Liver (tissue), 3 donors: ENCODE measurements at regions not wholly inside any gene's neighbourhood (a gene's known extent, or its start where the extent isn't known, plus 50 kb on each side); places are given as distances from the start of the nearest gene placed in this dataset.

Source experiments
- ATF3 ChIP-seq: IDR thresholded peaks from 2 replicates; pipeline ENCODE4 v1.6.1; 2016; ENCODE audit warnings: antibody characterized with exemption
- CTCF ChIP-seq: fragments of 150-350 bp; IDR thresholded peaks from 2 replicates; pipeline ENCODE4 v1.5.1; 2017; ENCODE audit warnings: improper control_type of control experiment, low read depth, low read length; ENCODE audit not compliant: missing input control
- EGR1 ChIP-seq, 2 donors: IDR thresholded peaks; 2 replicates each; pipeline ENCODE4 v1.6.1; 2016 to 2018; ENCODE audit warnings: antibody characterized with exemption in 2 of 2, low read depth in 2 of 2
- JUND ChIP-seq, 2 donors: IDR thresholded peaks; 2 replicates each; pipeline ENCODE4 v1.6.1; 2016; ENCODE audit warnings: antibody characterized with exemption in 2 of 2
- ZBTB33 ChIP-seq: IDR thresholded peaks from 2 replicates; pipeline ENCODE4 v1.6.1; 2016; ENCODE audit warnings: antibody characterized with exemption
- donor health status: healthy.
- donor health status: healthy.

- no peak for TF ChIP-seq EGR1 (IDR thresholded peaks at IDR 0.05; ENCODE audit: low read depth in 2 of 2)
- no peak for TF ChIP-seq CTCF
- TF ChIP-seq ZBTB33: no peak
- no peak for TF ChIP-seq JUND (IDR thresholded peaks at IDR 0.05)
- TF ChIP-seq ATF3: no peak
These were observed 650.0 kb downstream of the BRD1 start for GRCh38 chr22:49177666-49178065.
